ENCODE measurements at regions not wholly inside any gene's neighbourhood (a gene's known extent, or its start where the extent isn't known, plus 50 kb on each side); places are given as distances from the start of the nearest gene placed in this dataset.

- TF ChIP-seq CTCF (IDR thresholded peaks at IDR 0.05; ENCODE audit: low read depth, low read length) (no peak), POLR2A (IDR thresholded peaks at IDR 0.05; ENCODE audit: extremely low read depth, insufficient read length) (no peak), MAX (IDR thresholded peaks at IDR 0.05; ENCODE audit: low read depth, low read length) (no peak), MYC (IDR thresholded peaks at IDR 0.05; ENCODE audit: low read depth, low read length) (no peak)
Measured at GRCh38 chr16:63244631-63245030, 1208.4 kb upstream of the CDH8 start.
